ENCODE measurements at regions not wholly inside any gene's neighbourhood (a gene's known extent, or its start where the extent isn't known, plus 50 kb on each side); places are given as distances from the start of the nearest gene placed in this dataset.

DNA sequence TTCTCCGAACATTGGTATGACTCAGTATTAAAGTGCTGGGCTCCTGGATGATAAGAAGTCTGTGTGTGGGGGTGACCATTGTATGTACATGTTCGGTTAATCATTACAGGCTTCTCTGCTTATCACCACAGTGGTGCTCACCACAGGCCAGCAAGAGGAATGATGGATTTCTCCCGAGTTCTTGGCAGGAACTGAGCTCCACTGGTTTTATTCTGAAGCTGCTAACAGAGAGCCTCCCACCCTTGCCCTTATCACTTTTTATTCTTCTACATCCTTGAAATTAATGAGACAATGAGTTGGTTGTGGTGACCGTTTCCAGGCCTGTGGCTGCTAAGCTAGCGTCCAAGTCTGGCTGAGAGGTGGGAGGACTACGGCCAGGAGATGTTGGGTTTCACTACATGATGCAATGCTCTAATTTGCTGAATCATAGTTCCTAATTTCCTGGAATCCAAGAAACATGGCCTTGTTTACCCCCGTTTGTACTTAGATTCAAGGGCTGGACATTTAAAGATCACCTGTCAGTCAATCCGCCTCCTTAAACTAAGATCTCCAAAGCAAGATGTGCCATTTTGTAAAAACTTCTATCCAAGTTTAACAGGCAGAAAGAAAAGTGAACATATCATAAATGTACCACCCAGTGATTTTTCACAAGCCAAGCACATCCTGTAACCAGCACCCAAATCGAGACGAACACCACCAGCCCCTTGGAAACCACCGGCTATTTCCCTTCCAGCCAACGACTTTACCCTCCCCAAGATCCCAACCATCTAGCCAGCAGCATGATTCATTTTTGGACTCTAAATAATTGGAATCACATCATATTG is 172.5 kb downstream of the FOXA2 start (continued):
- TF ChIP-seq, protein P1, sequence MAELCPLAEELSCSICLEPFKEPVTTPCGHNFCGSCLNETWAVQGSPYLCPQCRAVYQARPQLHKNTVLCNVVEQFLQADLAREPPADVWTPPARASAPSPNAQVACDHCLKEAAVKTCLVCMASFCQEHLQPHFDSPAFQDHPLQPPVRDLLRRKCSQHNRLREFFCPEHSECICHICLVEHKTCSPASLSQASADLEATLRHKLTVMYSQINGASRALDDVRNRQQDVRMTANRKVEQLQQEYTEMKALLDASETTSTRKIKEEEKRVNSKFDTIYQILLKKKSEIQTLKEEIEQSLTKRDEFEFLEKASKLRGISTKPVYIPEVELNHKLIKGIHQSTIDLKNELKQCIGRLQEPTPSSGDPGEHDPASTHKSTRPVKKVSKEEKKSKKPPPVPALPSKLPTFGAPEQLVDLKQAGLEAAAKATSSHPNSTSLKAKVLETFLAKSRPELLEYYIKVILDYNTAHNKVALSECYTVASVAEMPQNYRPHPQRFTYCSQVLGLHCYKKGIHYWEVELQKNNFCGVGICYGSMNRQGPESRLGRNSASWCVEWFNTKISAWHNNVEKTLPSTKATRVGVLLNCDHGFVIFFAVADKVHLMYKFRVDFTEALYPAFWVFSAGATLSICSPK (IDR thresholded peaks at IDR 0.05; ENCODE audit: borderline replicate concordance) = no peak
- no peak for TF ChIP-seq CHD1 (IDR thresholded peaks at IDR 0.05; ENCODE audit: low read length)
- TF ChIP-seq ZFP1 (CRISPR knock-in tag; IDR thresholded peaks at IDR 0.05) = no peak
- peak; percentile 40; the same call in 1 of the 2 replicates for TF ChIP-seq NCOA6 (IDR thresholded peaks at IDR 0.05)
- TF ChIP-seq, protein P2, sequence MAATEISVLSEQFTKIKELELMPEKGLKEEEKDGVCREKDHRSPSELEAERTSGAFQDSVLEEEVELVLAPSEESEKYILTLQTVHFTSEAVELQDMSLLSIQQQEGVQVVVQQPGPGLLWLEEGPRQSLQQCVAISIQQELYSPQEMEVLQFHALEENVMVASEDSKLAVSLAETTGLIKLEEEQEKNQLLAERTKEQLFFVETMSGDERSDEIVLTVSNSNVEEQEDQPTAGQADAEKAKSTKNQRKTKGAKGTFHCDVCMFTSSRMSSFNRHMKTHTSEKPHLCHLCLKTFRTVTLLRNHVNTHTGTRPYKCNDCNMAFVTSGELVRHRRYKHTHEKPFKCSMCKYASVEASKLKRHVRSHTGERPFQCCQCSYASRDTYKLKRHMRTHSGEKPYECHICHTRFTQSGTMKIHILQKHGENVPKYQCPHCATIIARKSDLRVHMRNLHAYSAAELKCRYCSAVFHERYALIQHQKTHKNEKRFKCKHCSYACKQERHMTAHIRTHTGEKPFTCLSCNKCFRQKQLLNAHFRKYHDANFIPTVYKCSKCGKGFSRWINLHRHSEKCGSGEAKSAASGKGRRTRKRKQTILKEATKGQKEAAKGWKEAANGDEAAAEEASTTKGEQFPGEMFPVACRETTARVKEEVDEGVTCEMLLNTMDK (IDR thresholded peaks at IDR 0.05; ENCODE audit: borderline replicate concordance, insufficient read depth, low read depth, low read length, poor library complexity, severe bottlenecking) = no peak
- TF ChIP-seq, protein P3, sequence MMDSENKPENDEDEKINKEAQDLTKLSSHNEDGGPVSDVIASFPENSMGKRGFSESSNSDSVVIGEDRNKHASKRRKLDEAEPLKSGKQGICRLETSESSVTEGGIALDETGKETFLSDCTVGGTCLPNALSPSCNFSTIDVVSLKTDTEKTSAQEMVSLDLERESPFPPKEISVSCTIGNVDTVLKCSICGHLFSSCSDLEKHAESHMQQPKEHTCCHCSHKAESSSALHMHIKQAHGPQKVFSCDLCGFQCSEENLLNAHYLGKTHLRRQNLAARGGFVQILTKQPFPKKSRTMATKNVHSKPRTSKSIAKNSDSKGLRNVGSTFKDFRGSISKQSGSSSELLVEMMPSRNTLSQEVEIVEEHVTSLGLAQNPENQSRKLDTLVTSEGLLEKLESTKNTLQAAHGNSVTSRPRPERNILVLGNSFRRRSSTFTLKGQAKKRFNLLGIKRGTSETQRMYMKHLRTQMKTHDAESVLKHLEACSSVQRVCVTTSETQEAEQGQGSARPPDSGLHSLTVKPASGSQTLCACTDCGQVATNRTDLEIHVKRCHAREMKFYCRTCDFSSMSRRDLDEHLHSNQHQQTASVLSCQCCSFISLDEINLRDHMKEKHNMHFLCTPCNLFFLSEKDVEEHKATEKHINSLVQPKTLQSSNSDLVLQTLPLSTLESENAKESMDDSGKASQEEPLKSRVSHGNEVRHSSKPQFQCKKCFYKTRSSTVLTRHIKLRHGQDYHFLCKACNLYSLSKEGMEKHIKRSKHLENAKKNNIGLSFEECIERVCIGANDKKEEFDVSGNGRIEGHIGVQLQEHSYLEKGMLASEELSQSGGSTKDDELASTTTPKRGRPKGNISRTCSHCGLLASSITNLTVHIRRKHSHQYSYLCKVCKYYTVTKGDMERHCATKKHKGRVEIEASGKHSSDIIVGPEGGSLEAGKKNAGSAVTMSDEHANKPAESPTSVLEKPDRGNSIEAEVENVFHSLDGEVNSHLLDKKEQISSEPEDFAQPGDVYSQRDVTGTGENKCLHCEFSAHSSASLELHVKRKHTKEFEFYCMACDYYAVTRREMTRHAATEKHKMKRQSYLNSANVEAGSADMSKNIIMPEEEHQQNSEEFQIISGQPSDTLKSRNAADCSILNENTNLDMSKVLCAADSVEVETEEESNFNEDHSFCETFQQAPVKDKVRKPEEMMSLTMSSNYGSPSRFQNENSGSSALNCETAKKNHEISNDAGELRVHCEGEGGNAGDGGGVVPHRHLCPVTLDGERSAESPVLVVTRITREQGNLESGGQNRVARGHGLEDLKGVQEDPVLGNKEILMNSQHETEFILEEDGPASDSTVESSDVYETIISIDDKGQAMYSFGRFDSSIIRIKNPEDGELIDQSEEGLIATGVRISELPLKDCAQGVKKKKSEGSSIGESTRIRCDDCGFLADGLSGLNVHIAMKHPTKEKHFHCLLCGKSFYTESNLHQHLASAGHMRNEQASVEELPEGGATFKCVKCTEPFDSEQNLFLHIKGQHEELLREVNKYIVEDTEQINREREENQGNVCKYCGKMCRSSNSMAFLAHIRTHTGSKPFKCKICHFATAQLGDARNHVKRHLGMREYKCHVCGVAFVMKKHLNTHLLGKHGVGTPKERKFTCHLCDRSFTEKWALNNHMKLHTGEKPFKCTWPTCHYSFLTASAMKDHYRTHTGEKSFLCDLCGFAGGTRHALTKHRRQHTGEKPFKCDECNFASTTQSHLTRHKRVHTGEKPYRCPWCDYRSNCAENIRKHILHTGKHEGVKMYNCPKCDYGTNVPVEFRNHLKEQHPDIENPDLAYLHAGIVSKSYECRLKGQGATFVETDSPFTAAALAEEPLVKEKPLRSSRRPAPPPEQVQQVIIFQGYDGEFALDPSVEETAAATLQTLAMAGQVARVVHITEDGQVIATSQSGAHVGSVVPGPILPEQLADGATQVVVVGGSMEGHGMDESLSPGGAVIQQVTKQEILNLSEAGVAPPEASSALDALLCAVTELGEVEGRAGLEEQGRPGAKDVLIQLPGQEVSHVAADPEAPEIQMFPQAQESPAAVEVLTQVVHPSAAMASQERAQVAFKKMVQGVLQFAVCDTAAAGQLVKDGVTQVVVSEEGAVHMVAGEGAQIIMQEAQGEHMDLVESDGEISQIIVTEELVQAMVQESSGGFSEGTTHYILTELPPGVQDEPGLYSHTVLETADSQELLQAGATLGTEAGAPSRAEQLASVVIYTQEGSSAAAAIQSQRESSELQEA (IDR thresholded peaks at IDR 0.05; ENCODE audit: low read depth) = no peak
- TF ChIP-seq TAF9B (IDR thresholded peaks at IDR 0.05; ENCODE audit: partially characterized antibody) = peak; percentile 77
- no peak for TF ChIP-seq MEF2A (IDR thresholded peaks at IDR 0.05; ENCODE audit: control insufficient read depth, low read depth, low read length)
- TF ChIP-seq, protein P4, sequence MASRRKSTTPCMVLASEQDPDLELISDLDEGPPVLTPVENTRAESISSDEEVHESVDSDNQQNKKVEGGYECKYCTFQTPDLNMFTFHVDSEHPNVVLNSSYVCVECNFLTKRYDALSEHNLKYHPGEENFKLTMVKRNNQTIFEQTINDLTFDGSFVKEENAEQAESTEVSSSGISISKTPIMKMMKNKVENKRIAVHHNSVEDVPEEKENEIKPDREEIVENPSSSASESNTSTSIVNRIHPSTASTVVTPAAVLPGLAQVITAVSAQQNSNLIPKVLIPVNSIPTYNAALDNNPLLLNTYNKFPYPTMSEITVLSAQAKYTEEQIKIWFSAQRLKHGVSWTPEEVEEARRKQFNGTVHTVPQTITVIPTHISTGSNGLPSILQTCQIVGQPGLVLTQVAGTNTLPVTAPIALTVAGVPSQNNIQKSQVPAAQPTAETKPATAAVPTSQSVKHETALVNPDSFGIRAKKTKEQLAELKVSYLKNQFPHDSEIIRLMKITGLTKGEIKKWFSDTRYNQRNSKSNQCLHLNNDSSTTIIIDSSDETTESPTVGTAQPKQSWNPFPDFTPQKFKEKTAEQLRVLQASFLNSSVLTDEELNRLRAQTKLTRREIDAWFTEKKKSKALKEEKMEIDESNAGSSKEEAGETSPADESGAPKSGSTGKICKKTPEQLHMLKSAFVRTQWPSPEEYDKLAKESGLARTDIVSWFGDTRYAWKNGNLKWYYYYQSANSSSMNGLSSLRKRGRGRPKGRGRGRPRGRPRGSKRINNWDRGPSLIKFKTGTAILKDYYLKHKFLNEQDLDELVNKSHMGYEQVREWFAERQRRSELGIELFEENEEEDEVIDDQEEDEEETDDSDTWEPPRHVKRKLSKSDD (conservative IDR thresholded peaks at IDR 0.05; ENCODE audit: low read length) = no peak
- TF ChIP-seq, protein P5, sequence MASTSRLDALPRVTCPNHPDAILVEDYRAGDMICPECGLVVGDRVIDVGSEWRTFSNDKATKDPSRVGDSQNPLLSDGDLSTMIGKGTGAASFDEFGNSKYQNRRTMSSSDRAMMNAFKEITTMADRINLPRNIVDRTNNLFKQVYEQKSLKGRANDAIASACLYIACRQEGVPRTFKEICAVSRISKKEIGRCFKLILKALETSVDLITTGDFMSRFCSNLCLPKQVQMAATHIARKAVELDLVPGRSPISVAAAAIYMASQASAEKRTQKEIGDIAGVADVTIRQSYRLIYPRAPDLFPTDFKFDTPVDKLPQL (IDR thresholded peaks at IDR 0.05; ENCODE audit: extremely low read depth, insufficient read length) = no peak

Measured in K562 (cell line).